Skeletal muscle cell (primary cell): ENCODE measurements at regions not wholly inside any gene's neighbourhood (a gene's known extent, or its start where the extent isn't known, plus 50 kb on each side); places are given as distances from the start of the nearest gene placed in this dataset.

Experiments used
- DNase-seq: peaks from one replicate; pipeline ENCODE4 v3.0.0-alpha.2; 2010; ENCODE audit warnings: low read depth
- H3K4me3 ChIP-seq: 2 replicates; pipeline ENCODE4 v1.5.1; 2011; ENCODE audit warnings: low read depth, mild to moderate bottlenecking, control low read depth, low read length, moderate library complexity

DNA sequence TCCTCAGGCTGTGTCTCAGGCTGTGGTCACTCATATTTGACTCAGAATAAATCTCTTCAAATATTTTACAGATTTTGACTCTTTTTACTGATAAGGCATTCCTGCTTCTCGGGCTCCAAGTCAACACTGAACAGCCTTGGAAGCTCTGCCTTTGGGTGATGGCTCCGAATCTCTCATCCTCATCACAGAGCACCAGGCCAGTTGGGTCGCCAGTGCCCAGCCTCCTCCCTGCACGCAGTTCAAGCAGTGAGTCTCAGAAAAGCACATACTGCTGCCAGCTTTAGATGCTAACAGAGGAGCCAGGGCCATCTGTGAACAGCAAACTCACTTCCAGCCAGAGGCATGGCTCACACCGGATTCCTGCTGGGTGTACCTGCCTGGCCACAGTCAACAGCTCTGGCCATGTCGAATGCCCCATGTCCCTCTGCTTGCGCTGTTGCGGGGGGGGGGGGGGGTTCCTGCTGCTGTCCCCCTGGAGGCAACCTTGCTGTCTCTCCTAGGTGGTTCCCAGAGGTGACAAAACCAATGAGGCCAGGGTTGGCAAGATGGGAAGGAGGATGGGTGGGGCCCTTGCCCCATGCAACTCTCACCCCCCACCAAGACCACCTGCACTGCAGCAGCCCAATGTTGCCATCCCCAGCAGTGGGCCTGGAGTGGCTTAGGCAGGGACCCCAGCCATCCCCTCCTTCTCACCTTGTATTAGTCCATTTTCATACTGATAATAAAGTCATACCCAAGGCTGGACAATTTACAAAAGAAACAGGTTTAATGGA, 248.8 kb downstream of the ERMARD start:
- DNase-seq, result no peak

GRCh38 chr6:169999367-169999766, 247.9 kb downstream of the ERMARD start:
- no peak for DNase-seq
- no peak overlapping the region for H3K4me3 ChIP-seq

More for the DNA sequence above, 248.8 kb downstream of the ERMARD start:
- H3K4me3 ChIP-seq, result no peak overlapping the region

DNA sequence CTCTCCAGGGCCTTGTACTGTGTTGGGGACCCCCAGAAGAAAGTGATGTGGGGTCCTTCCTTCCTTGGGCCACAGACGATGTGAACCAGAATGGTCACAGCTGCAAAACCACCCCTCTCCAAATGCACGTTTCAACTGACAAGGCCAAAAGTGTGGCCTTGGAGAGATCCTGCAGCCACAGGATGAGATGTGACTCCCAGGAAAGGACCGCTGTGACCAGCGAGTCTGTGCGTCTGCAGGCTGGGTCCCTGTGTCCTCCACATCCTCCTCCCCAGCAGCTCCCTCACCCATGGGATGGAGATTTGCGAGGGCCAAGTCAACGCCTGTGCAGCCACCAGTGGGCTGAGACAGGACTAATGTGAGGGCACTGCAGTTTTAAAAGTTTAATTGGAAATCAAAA, 247.0 kb downstream of the ERMARD start:
- no peak overlapping the region for H3K4me3 ChIP-seq
- DNase-seq, result no peak

DNA sequence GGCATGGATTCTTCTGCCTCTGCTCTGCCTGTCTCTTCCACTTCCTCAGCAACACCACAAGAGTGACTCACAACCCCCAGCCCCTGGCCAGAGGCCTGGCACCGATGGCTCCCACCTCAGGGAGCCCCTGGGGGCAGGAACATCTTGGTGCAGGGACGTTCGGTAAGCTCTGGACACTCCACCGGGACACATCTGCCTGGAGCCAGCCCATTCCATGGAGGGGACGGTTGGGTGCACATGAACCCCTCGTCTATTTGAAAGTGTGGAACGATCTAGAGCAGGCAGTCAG, 246.5 kb downstream of the ERMARD start:
- no peak overlapping the region for H3K4me3 ChIP-seq
- DNase-seq, result no peak

DNA sequence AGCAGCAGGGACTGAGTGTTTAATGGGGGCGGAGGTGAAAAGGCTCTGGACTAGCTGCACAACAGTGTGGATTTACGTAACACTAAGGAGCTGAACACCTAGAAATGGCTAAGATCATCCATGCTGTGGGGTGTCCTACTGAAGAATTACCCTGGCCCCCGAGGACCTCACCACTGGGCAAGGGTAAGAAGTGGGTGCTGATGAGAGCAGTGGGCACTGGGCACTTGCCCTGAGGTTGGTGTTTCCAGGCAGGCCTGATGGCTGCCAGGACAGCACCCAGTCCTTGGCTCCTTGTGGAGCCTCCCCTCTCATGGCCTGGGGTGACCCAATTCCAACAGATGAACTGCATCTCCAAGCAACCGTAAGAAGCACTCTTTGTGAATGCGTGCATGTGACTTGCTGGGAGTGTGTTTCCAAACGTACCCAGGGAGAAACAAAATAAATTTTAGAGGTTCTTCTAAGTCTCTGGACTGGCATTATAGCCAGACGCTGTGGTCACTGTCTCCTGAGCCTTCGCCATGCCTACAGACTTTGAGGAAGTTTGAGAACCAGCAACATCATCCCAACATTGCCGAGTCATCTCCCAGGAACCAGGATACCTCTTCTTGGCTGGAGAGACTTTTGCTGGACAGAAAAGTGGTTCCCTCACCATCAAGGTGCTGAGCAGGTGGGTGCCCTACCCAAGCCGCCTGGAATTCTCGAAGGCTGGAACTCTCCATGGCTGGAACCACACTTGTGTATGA, 245.9 kb downstream of the ERMARD start:
- no peak overlapping the region for H3K4me3 ChIP-seq
- no peak for DNase-seq

- H3K4me3 ChIP-seq, result no peak overlapping the region
- DNase-seq, result no peak
Measured at GRCh38 chr6:169996378-169997051, 245.1 kb downstream of the ERMARD start.

- DNase-seq, result no peak
- no peak overlapping the region for H3K4me3 ChIP-seq
Measured at GRCh38 chr6:169994739-169995138, 243.3 kb downstream of the ERMARD start.

DNA sequence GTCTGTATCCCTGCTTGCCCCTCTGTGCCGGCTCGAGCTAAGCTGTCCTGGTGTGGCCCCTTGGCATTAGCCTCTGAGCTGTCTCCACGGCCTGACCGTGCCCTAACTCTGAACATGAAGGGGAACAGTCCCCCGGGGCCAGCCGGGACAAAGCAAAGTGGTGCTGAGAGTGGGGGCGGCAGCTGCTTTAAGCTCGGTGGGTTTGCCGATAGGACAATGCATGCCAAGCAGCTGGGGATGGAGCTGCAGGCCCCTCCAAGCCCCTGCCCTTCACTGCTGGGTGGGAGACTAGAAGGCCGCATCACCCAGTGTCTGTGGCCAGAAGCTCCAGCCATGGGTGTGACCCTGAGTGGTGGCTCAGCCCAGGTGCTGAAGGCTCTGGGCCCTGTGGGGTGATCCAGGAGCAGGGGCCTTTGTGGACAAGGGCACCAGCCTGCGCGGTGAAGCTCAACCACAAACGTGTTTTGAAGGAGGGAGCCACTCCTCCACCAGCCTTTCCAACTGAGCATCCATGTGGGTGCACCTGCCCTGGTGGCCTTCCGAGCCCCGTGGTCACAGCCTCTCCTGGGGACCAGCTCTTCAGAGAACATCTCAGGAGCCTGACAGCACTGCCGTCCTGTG, 242.5 kb downstream of the ERMARD start:
- DNase-seq, result no peak
- no peak overlapping the region for H3K4me3 ChIP-seq

DNA sequence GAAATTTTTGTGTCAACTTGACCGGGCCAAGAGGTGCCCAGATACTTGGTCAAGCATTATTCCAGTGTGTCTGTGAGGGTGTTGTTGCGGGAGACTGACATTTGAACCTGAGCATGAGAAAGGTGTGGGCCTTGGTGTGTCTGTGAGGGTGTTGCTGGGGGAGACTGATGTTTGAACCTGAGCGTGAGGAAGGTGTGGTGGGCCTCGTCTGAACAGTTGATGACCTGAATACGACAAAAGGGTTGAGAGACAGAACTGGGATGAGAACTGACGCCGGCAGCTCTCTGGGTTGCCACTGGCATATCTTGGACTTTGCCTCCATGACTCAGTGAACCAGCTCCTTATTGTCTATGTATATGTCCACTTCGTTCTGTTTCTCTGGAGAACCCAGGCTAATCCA, 240.5 kb downstream of the ERMARD start:
- DNase-seq, result no peak
- H3K4me3 ChIP-seq, result no peak overlapping the region

DNA sequence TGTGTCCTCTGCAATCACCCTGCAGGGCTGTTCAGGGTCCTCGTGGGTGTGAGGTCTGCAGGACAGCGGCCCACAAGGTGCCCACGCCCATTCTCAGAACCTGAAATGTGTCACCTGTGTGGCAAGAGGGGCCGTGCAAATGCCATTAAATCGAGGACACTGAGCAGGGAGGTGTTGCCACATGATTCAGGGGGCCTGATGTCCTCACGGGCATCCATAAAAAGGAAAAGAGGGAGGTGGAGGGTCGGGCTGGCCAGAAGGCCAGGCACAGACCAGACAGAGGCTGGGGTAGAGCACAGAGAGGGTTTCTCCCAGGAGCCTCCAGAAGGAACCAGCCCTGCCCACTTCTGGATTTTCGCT, 239.6 kb downstream of the ERMARD start:
- no peak overlapping the region for H3K4me3 ChIP-seq
- DNase-seq, result no peak

- no peak overlapping the region for H3K4me3 ChIP-seq
- DNase-seq, result no peak
Measured at GRCh38 chr6:169990095-169991030, 238.9 kb downstream of the ERMARD start.

- no peak overlapping the region for H3K4me3 ChIP-seq
- DNase-seq, result no peak
Measured at GRCh38 chr6:169989594-169989993, 238.2 kb downstream of the ERMARD start.

DNA sequence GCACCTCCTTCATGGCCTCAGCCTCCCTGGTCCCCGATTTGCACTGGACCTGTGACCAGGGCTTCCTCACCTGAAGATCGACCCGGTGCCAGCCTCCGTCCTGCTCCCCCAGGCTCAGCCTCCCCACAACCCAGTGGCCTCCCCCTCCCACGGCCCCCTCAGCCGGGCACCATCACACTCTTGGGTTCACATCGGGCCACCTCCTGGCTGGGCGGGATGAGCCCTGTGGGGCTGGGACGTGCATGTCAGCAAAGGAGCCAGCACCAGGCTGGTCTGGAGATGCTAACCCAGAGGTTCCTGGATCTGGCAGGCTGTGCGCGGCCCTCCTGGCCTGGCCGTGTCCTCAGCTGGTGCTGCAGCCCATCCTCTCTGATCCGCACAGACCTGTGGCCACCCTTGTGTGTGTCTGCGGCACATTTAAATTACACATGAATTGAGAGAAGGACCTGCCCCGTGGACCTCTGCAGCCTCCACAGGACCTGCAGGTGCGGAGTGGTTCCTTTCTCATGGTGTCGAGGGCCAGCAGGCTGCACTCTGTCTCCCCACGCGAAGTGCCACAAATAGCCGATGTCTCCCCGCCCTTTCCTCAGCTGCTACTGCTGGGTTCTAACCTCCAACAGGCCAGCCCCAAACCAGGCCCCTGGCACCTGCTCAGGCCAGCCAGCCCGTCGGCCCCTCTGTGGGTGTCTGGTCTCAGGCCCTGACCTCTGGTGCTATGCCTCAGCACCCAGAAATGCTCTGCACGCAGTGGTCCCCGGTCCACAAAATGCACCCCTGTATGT, 237.5 kb downstream of the ERMARD start:
- H3K4me3 ChIP-seq, result no peak overlapping the region
- DNase-seq, result no peak

DNA sequence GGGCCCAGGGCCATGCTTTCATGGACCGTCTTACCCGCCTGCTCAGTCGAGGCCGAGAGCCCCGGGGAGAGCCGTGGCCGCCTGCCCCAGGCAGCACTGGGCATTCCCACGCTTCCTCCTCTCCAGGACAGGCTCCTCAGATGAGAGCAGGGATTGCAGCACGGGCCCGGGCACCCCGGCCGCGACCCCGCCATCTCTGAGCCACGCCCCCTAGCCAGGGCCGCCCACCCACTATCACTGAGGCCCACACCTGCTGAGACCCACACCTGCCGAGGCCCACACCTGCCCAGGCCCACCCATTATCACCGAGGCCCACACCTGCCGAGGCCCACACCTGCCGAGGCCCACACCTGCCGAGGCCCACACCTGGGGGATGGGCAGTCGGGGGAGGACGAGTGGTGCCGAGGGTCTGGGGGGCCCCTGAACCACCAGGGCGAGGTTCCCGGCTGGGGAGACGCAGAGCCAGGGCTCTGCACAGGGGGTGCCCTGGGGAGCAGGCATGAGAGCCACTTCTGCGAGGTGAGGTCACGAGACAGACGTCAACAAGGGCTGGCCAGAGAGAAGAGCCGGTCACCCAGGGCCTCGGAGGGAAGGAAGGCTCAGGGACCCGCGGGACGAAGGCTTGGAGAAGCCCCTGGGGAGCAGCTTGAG, 235.6 kb downstream of the ERMARD start:
- H3K4me3 ChIP-seq, result no peak overlapping the region
- DNase-seq, result no peak

- no peak for DNase-seq
- no peak overlapping the region for H3K4me3 ChIP-seq
Measured at GRCh38 chr6:169986171-169986847, 234.9 kb downstream of the ERMARD start.

DNA sequence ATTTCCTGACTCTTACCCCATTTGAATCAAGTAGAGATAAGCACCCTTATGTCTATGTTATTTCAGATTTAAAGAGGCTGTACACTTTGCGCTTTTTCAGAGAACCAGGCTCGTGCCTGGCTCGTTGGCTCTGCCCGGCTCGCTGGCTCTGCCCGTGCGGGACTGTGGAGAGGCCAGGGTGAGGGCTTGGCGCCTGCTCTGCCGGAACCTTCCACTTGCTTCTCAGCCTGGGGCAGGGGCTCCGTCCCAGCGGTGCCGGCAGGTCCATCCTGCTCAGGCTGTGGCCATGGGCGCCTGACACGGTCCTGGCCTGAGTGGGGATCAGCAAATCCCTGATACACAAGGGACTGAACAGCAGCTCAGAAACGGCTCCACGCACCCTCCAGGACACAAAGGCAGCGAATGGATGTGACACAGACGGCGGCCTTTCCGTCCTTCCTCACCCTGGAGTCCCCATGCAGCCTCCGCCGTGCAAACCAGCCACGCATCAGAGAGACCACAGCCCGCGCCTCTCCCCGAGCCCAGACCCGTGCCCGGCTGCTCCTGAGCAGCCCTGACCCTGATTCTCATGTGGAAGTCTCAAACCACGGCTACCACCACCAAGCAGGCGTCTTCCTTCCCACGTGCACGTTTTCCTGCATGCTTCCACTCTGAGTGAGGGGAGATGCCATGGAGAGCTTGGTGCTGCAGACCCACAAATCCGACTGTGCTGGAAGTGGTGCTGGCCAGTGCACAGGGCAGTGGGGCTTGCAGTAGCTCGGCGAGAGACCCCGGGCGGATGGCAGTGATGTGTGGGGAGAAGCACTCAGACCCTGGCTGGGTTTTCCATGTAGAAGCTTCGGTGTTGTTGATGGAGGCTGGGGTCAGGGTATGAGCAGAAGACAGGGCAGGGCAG, 233.9 kb downstream of the ERMARD start:
- no peak overlapping the region for H3K4me3 ChIP-seq

More for the DNA sequence above, 233.9 kb downstream of the ERMARD start:
- DNase-seq, result no peak
